ENCODE measurements at regions not wholly inside any gene's neighbourhood (a gene's known extent, or its start where the extent isn't known, plus 50 kb on each side); places are given as distances from the start of the nearest gene placed in this dataset.

- DNase-seq (ENCODE audit: low read depth): no peak
These were observed 206.7 kb downstream of the AACS start for GRCh38 chr12:125271892-125272291.

GRCh38 chr12:125272383-125272933, 207.2 kb downstream of the AACS start:
- no peak for DNase-seq (ENCODE audit: low read depth)

- no peak for DNase-seq (ENCODE audit: low read depth)
These were observed 211.3 kb downstream of the AACS start for GRCh38 chr12:125276567-125276966.

GRCh38 chr12:125280482-125281377, 215.5 kb downstream of the AACS start:
- peak; percentile 53 for DNase-seq (ENCODE audit: low read depth)

GRCh38 chr12:125282921-125283320, 217.7 kb downstream of the AACS start:
- DNase-seq (ENCODE audit: low read depth): no peak

GRCh38 chr12:125283521-125283920, 218.3 kb downstream of the AACS start:
- DNase-seq (ENCODE audit: low read depth): no peak

GRCh38 chr12:125284087-125284486, 218.9 kb downstream of the AACS start:
- DNase-seq (ENCODE audit: low read depth): no peak

- DNase-seq (ENCODE audit: low read depth): peak; percentile 34
These were observed 219.9 kb downstream of the AACS start for GRCh38 chr12:125284945-125285685.

- no peak for DNase-seq (ENCODE audit: low read depth)
These were observed 220.9 kb downstream of the AACS start for GRCh38 chr12:125286005-125286727.

GRCh38 chr12:125287155-125287847, 222.1 kb downstream of the AACS start:
- no peak for DNase-seq (ENCODE audit: low read depth)

GRCh38 chr12:125288931-125289928, 224.0 kb downstream of the AACS start:
- no peak for DNase-seq (ENCODE audit: low read depth)

GRCh38 chr12:125289970-125290369, 224.7 kb downstream of the AACS start:
- no peak for DNase-seq (ENCODE audit: low read depth)

- DNase-seq (ENCODE audit: low read depth): no peak
These were observed 227.5 kb downstream of the AACS start for GRCh38 chr12:125292700-125293099.

- no peak for DNase-seq (ENCODE audit: low read depth)
These were observed 230.3 kb downstream of the AACS start for GRCh38 chr12:125295550-125295949.

- DNase-seq (ENCODE audit: low read depth): no peak
These were observed 231.5 kb downstream of the AACS start for GRCh38 chr12:125296701-125297100.

GRCh38 chr12:125299840-125300239, 234.6 kb downstream of the AACS start:
- DNase-seq (ENCODE audit: low read depth): no peak

GRCh38 chr12:125300249-125300648, 235.0 kb downstream of the AACS start:
- DNase-seq (ENCODE audit: low read depth): no peak

GRCh38 chr12:125303337-125303736, 238.1 kb downstream of the AACS start:
- no peak for DNase-seq (ENCODE audit: low read depth)

- no peak for DNase-seq (ENCODE audit: low read depth)
These were observed 238.8 kb downstream of the AACS start for GRCh38 chr12:125304029-125304428.

- DNase-seq (ENCODE audit: low read depth): no peak
These were observed 240.0 kb downstream of the AACS start for GRCh38 chr12:125305231-125305630.

Data from Daoy (cell line).